D341Med (cell line): ENCODE measurements at regions not wholly inside any gene's neighbourhood (a gene's known extent, or its start where the extent isn't known, plus 50 kb on each side); places are given as distances from the start of the nearest gene placed in this dataset.

ENCODE experiments used
- DNase-seq: peaks from one replicate; pipeline ENCODE4 v3.0.0; 2012; ENCODE audit warnings: low spot score

DNA sequence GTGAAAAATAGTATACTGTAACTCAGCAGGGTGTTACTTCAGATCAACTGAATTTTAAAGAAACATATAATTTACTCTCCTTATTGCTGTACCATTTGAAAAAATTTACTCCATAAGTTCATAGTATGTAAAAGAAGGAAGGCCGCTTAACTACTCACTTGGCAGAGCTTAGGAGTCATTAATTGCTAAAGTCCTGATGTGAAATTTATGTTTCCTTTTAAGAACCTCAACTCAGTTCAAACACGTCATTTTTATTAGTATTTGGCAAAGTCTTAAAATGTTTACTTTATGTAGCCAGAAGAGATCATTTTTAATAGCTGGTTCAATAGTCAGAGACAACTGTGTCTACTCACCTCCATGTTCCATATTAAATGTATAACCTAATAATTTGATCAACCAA lies 268.6 kb downstream of the CDH10 start:
- DNase-seq, result no peak

DNA sequence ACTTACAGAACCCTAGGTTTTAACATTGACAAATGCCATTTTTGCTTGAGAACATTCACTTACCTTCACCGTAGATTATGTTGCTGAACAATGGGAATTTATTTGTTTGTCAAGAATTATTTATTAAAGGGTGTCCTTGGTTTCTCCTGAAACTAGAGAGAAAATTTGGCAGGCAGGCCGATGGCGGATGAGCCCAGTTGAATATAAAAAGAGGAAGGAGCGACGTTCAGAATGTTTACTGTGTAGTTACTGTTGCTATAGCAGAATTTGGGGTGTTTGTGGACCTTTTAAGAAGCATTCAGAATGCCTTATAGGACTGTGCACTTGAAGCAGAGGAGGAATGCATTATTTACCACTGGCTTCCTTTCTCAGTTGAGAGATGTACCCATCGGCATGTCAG lies 268.2 kb downstream of the CDH10 start:
- no peak for DNase-seq

DNA sequence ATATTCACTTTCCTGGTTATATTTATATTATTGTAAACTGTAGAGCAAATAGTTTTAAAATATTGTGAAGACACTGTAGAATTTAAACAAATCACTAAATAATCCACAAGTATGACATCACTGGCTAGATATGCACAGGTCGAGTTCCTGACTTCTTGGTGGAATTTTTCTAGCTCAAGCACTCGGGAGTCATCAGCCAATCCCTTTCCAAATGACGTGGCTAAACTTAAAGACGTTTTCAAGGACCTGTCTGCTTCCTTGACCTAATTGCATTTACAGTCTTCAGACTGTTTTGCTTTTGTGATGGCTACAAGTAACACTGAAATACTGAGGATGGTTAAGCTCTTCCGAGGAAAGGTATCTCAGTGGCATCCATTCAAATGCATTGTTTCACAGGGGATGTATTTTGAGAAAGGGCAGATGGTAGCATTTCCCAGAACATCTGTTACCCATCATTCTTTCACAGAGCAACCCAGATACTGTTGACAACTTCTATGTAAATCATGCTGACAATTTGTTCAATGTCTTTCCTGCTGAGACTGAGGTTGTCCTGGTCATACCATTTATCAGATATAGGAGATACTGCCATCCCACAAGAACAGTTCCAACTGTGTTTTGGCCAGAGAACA lies 262.8 kb downstream of the CDH10 start:
- no peak for DNase-seq

DNA sequence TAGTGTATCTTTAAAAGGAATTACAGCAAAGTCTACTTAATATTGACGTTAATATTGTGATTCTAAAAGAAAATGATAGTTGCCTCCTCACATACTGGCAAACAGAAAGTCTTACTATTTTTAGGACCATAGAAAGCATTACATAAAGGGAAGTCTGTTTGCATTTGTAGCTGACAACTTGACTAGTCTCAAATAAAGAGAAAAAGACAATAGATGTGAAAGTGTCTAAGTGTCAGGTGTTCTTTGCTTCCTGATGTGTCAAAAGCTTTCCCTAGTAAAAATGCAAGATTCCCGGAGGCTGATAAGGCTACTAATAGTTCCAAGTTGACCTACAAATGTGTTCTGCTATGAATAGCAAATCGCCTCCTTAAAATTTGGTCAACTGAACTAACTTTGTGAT lies 259.7 kb downstream of the CDH10 start:
- DNase-seq, result no peak

DNA sequence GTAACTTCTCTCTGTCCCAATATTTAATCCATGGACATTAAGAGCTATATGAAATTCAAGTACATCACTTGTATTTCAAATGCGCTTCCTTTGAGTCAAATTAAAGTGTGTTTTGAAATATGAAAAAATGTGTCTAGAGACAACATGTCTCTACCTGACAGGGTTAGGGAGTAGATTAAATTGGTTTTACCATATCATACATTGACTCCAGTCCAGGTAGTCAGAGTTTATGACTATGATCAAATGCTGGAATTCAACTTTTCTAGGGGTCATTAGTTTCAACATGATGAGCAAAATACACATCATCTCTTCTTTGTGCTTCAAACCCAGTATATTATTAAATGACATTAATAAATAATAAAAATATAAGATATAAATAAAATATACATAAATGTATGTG lies 259.2 kb downstream of the CDH10 start:
- no peak for DNase-seq

DNA sequence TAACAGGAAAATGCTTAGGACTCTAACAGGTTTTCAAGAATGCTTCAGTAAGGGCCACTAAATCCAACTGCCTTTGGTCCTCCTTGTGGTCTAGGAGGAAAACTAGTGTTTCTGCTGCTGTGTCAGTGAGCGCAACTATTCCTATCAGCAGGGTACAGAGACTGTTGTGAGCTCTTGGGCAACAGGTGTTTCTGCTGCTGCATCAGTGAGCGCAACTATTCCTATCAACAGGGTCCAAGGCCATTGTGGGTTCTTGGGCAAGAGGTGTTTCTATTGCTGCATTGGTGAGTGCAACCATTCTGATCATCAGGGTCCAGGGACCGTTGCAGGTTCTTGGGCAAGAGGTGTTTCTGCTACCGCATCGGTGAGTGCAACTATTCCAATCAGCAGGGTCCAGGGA lies 256.3 kb downstream of the CDH10 start:
- DNase-seq, result no peak

DNA sequence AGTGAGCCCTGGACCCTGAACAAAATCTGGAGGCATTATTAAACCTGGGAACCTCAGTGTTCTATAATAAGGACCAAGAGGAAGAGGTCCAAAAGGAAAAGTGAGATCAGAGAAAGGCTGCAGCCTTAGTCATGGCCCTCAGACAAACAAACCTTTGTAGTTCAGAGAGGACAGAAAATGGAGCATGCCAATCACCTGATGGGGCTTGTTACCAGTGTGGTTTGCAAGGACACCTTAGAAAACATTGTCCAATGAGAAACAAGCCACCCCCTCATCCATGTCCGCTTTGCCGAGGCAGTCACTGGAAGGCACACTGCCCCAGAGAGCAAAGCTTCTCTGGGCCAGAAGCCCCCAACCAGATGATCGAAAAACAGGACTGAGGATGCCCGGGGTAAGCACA lies 254.8 kb downstream of the CDH10 start:
- no peak for DNase-seq

DNA sequence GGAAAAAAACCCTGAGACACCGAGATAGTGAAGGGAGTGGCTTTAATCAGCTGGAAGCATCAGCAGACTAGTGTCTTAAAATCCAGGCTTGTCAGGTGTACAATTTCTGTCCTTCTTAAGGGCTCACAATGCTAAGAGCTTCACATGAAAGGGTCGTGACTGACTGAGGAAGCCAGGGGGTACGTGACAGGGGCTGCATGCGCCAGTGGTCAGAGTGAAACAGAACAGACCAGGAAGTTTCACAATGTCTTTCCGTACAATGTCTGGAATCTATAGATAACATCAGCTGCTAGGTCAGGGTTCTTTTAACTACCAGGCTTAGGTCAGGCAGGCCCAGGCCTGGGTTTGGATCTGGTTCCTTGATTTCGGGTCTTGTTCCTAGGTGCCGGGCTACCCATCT lies 253.0 kb downstream of the CDH10 start:
- DNase-seq, result no peak

DNA sequence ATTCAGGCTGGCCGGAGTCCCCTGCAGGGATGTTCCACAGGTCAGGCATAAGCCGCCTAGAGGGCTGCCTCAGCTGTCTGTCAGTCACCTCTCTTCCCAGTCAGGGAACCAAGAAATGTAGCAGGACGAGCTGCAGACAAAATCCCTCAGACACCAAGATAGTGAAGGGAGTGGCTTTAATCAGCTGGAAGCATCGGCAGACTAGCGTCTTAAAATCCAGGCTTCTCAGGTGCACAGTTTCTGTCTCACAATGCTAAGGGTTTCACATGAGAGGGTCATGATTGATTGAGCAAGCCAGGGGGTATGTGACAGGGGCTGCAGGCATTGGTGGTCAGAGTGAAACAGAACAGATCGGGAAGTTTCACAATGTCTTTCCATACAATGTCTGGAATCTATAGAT lies 247.2 kb downstream of the CDH10 start:
- DNase-seq, result no peak

DNA sequence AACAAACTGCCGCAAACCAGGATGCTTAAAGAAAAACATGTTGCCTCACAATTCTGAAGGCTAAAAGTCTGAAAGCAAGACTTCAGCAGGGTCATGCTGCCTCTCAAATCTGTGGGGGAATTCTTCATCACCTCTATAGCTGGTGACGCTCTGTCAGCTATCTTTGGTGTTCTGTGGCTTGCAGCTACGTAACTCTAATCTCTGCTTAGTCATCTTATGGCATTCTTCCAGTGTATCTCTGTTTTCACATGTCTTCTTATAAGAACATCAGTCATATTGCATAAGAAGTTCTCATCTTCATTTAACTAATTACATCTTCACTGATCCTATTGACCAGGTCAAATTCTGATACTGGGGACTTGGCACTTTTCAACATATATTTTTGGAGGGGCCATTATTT lies 243.0 kb downstream of the CDH10 start:
- DNase-seq, result no peak

DNA sequence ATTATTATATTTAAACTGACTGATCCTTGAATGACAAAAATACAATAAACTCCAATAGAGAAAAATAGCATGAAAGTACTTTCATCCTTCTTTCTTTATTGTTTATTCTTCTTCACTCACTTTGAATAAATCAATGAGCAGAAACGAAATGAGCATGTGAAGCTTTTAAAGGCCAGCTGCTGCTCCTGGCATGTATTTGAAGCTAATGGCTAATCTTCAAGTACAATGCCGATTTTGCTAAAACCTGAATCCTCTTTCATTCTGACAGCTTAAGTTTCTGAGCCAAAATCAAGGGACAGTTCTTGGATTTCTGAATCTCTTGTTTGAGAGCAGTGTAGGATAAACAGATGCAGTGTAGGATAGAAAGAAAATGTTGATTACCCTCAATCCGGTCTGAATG lies 237.3 kb downstream of the CDH10 start:
- peak; percentile 27 for DNase-seq

DNA sequence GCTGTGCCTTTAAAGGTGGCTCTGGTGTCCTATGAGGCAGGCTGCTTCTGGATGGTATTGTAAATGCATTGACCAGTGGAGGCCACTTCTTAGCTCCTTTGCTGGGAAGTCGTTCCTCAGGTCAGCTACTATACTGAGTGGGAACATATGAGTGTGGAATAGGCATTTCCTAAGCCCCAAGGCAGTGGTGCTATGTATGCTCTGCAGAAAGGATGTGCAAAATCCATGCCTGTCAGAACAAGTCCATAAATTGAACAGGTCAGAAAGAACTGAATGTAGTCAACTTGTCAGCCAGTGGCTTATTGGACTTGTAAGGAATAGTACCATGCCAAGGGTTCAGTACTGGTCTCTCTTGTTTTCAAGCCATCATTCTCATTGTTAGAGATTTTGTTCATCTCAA lies 216.4 kb downstream of the CDH10 start:
- DNase-seq, result no peak

DNA sequence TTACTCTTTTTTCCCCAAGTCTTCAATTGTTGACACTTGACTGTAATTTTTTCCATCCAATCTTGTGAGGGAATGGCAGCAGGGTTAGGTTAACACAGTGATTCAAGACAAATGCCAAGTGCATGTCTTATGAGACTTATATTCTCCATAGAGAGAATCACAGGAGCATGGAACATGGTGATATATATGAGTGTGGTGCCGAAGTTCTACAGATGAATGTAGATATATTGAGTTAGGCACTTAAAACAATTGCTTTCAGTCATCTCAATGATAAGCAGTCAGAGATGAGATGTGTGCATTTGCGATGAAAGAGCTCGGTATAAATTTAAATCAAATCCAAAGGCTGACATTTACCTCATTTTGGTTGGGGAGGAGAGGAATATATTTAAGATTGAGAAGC lies 211.2 kb downstream of the CDH10 start:
- no peak for DNase-seq
